ENCODE measurements at regions not wholly inside any gene's neighbourhood (a gene's known extent, or its start where the extent isn't known, plus 50 kb on each side); places are given as distances from the start of the nearest gene placed in this dataset.

DNA sequence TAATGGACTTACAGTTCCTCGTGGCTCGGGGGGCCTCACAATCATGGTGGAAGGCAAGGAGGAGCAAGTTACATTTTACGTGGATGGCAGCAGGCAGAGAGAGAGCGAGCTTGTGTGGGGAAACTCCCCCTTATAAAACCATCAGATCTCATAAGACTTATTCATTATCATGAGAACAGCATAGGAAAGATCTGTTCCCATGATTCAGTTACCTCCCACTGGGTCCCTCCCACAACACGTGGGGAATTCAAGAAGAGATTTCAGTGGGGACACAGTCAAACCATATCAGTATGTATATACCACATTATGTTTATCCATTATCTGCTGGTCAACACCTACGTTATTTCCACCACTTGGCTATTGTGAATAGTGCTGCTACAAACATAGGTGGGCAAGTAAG is 352.3 kb upstream of the B3GALT2 start:
- Mint-ChIP-seq H3K27ac (peak overlapping the region; percentile 77), H3K27me3 (no peaks in the 10 kb centered on the region), H3K4me3 (no peak overlapping the region), H3K4me1 (ENCODE audit: low read depth) (peaks cover 45% of the 10 kb centered on the region), H3K9me3 (peaks cover 2% of the 10 kb centered on the region), H3K36me3 (ENCODE audit: low read depth) (peaks cover 4% of the 10 kb centered on the region)
- CTCF ChIA-PET, result no interaction called here
- DNase-seq, result peak; percentile 33
- POLR2A ChIA-PET, result interaction anchor here (1.3 kb wide), 1 partner anchor 80 kb away, joined by 3 read pairs; no protein-coding TSS in a partner anchor
- no peak for TF ChIP-seq CTCF (IDR thresholded peaks at IDR 0.05)
- no peak for ATAC-seq
- intact Hi-C loops (cut with micrococcal nuclease), result no loop called here

DNA sequence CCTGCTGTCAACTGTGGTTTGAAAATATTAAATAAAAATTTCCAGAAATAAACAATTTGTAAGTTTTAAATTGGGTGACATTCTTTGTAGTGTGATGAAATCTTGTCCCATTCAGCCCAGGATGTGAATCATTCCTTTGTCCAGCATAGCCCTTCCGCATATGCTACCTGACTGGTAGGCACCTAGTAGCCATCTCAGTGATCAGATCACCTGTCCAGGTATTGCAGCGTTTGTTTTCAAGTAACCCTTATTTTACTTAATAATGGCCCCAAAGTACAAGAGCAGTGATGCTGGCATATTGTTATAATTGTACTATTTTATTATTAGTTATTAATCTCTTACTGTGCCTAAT is 351.6 kb upstream of the B3GALT2 start:
- Mint-ChIP-seq H3K4me1 (ENCODE audit: low read depth) (peaks cover 45% of the 10 kb centered on the region), H3K36me3 (ENCODE audit: low read depth) (peaks cover 4% of the 10 kb centered on the region), H3K27ac (peak overlapping the region; percentile 77), H3K9me3 (peaks cover 2% of the 10 kb centered on the region), H3K27me3 (no peaks in the 10 kb centered on the region), H3K4me3 (no peak overlapping the region)
- ChIA-PET POLR2A (no interaction called here), CTCF (no interaction called here)
- no peak for TF ChIP-seq CTCF (IDR thresholded peaks at IDR 0.05)
- intact Hi-C loops (cut with micrococcal nuclease), result no loop called here
- DNase-seq (no peak), ATAC-seq (peak; percentile 21)

GRCh38 chr1:193537266-193538002 is 351.0 kb upstream of the B3GALT2 start:
- CTCF ChIA-PET, result interaction anchor here (0.9 kb wide), 1 partner anchor 14 kb away, joined by 3 read pairs; no protein-coding TSS in a partner anchor
- peaks cover 4% of the 10 kb centered on the region for H3K36me3 Mint-ChIP-seq (ENCODE audit: low read depth)
- peak; percentile 88 for DNase-seq
- H3K4me3 Mint-ChIP-seq, result peak overlapping the region; percentile 14
- intact Hi-C loops (cut with micrococcal nuclease), result no loop called here
- H3K27ac Mint-ChIP-seq, result peak overlapping the region; percentile 77
- POLR2A ChIA-PET, result no interaction called here
- no peaks in the 10 kb centered on the region for H3K27me3 Mint-ChIP-seq
- H3K9me3 Mint-ChIP-seq, result peaks cover 2% of the 10 kb centered on the region
- H3K4me1 Mint-ChIP-seq (ENCODE audit: low read depth), result peaks cover 41% of the 10 kb centered on the region
- TF ChIP-seq CTCF (IDR thresholded peaks at IDR 0.05), result no peak
- peak; percentile 88 for ATAC-seq

DNA sequence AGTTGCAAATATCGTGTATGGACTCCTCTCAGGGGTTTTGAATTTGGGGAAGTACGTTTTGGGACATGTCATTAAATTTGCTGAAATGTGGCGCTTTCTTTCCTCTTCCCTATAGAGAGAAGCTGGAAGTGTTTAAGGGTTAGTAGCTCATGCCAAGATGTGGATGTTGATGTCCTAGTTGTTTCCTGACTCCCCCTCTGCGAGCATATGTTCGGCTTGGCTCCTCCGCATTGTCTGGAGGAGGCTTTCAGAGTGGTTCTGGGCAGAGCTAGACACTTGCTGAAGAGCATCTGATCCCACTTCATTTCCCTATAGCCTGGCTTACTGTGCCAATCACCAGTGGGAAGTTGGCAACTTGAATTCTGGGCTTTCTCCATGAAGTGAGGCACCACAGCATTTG is 347.4 kb upstream of the B3GALT2 start:
- ATAC-seq (no peak), DNase-seq (no peak)
- ChIA-PET CTCF (no interaction called here), POLR2A (no interaction called here)
- intact Hi-C loops (cut with micrococcal nuclease), result no loop called here
- H3K27ac Mint-ChIP-seq, result no peak overlapping the region
- H3K27me3 Mint-ChIP-seq, result no peaks in the 10 kb centered on the region
- peaks cover 2% of the 10 kb centered on the region for H3K36me3 Mint-ChIP-seq (ENCODE audit: low read depth)
- H3K4me1 Mint-ChIP-seq (ENCODE audit: low read depth), result peaks cover 18% of the 10 kb centered on the region
- H3K4me3 Mint-ChIP-seq, result no peak overlapping the region
- TF ChIP-seq CTCF (IDR thresholded peaks at IDR 0.05), result no peak
- H3K9me3 Mint-ChIP-seq, result peaks cover 6% of the 10 kb centered on the region

GRCh38 chr1:193525917-193526710 is 339.7 kb upstream of the B3GALT2 start:
- no peak for TF ChIP-seq CTCF (IDR thresholded peaks at IDR 0.05)
- DNase-seq (peak; percentile 17), ATAC-seq (peak; percentile 30)
- H3K27ac Mint-ChIP-seq, result no peak overlapping the region
- H3K27me3 Mint-ChIP-seq, result no peaks in the 10 kb centered on the region
- H3K36me3 Mint-ChIP-seq (ENCODE audit: low read depth), result no peaks in the 10 kb centered on the region
- no peaks in the 10 kb centered on the region for H3K9me3 Mint-ChIP-seq
- H3K4me3 Mint-ChIP-seq, result no peak overlapping the region
- ChIA-PET POLR2A (interaction anchor here (0.7 kb wide), 1 partner anchor 18 kb away, joined by 3 read pairs; no protein-coding TSS in a partner anchor), CTCF (interaction anchor here (0.8 kb wide), 1 partner anchor 335 kb away, joined by 3 read pairs; no protein-coding TSS in a partner anchor)
- H3K4me1 Mint-ChIP-seq (ENCODE audit: low read depth), result no peaks in the 10 kb centered on the region
- intact Hi-C loops (cut with micrococcal nuclease), result no loop called here
